ENCODE measurements at regions not wholly inside any gene's neighbourhood (a gene's known extent, or its start where the extent isn't known, plus 50 kb on each side); places are given as distances from the start of the nearest gene placed in this dataset.

DNA sequence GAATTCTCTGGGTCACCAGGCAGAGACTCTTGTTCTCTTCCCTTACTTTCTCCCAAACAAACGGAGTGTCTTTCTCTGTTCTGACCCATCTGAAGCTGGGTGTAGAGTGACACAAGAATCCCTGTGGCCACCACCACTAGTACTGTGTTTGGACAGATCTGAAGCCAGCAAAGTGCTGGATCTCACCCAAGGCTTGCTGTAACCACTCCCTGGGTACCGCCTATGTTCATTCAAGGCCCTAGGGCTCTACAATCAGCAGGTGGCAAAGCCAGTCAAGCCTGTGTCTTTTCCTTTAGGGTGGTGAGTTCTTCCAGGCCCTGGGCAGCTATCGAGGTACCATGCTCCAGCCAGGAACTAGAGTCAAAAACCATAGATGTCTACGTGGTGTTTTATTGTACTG, 149.2 kb upstream of the CTNNB1 start:
- Histone ChIP-seq H4K5ac (ENCODE audit: insufficient read length, low read depth, low read length) (no peak overlapping the region), H3K36me3 (ENCODE audit: control insufficient read depth in 2 of 4, insufficient read depth in 4 of 4, low read length in 3 of 4) (no peaks in the 10 kb centered on the region), H3K4me2 (ENCODE audit: insufficient read depth in 1 of 2, low read depth in 2 of 2, low read length in 2 of 2) (no peak overlapping the region), H2AK5ac (ENCODE audit: low read depth, low read length) (no peak overlapping the region), H3K4ac (replicated peaks; ENCODE audit: insufficient read length, low read depth, low read length) (no peak overlapping the region), H3K79me1 (ENCODE audit: low read depth, low read length) (no peaks in the 10 kb centered on the region), H2BK12ac (ENCODE audit: low read depth, low read length) (no peak overlapping the region), H4K91ac (replicated peaks; ENCODE audit: insufficient read length, low read length) (no peak overlapping the region), H2BK15ac (ENCODE audit: low read length) (no peak overlapping the region), H3K18ac (ENCODE audit: extremely low read depth, low read length) (no peak overlapping the region), H3K27me3 (replicated peaks in 1 of 4; ENCODE audit: control insufficient read depth in 3 of 4, extremely low read depth in 1 of 4, insufficient read depth in 3 of 4, low read length in 3 of 4) (no peaks in the 10 kb centered on the region), H2BK20ac (ENCODE audit: low read length) (no peak overlapping the region), H2BK120ac (replicated peaks; ENCODE audit: low read depth, low read length) (no peak overlapping the region), H4K20me1 (replicated peaks in 1 of 2; ENCODE audit: control insufficient read depth in 1 of 2, insufficient read depth in 2 of 2, low read length in 2 of 2) (no peaks in the 10 kb centered on the region), H4K8ac (ENCODE audit: extremely low read depth, insufficient read depth, low read length) (no peak overlapping the region), H3K9me3 (ENCODE audit: insufficient read depth in 2 of 2, low read depth in 1 of 2, low read length in 1 of 2) (peaks cover 0 to 4% of the 10 kb centered on the region in 2 experiments; a peak in 1 of 4 replicates), H3K4me1 (replicated peaks in 1 of 4; ENCODE audit: control insufficient read depth in 3 of 4, insufficient read depth in 4 of 4, low read length in 3 of 4) (peaks cover 0 to 3% (median 2%) of the 10 kb centered on the region in 4 experiments; a peak in 4 of 7 replicates), H2AFZ (ENCODE audit: low read length) (no peak overlapping the region), H3K56ac (replicated peaks; ENCODE audit: insufficient read length, low read depth, low read length) (no peak overlapping the region), H3K79me2 (ENCODE audit: control insufficient read depth in 1 of 2, insufficient read depth in 2 of 2, low read length in 2 of 2) (no peaks in the 10 kb centered on the region), H3K14ac (ENCODE audit: insufficient read length) (no peak overlapping the region), H3K9ac (replicated peaks in 1 of 4; ENCODE audit: extremely low read depth in 1 of 4, low read depth in 3 of 4, low read length in 3 of 4) (no peak overlapping the region), H3K27ac (ENCODE audit: low read depth, low read length) (no peak overlapping the region), H2BK5ac (ENCODE audit: low read depth, low read length) (no peak overlapping the region), H3K4me3 (ENCODE audit: extremely low read depth in 1 of 4, insufficient read depth in 2 of 4, low read depth in 3 of 4, low read length in 4 of 4) (no peak overlapping the region), H3K23ac (ENCODE audit: insufficient read length) (no peak overlapping the region), H3K23me2 (ENCODE audit: low read depth, low read length) (no peaks in the 10 kb centered on the region; the same call in 1 of the 2 replicates)
- TF ChIP-seq TBP (IDR thresholded peaks at IDR 0.05; ENCODE audit: low read depth, low read length): no peak
- TF ChIP-seq, protein P1, sequence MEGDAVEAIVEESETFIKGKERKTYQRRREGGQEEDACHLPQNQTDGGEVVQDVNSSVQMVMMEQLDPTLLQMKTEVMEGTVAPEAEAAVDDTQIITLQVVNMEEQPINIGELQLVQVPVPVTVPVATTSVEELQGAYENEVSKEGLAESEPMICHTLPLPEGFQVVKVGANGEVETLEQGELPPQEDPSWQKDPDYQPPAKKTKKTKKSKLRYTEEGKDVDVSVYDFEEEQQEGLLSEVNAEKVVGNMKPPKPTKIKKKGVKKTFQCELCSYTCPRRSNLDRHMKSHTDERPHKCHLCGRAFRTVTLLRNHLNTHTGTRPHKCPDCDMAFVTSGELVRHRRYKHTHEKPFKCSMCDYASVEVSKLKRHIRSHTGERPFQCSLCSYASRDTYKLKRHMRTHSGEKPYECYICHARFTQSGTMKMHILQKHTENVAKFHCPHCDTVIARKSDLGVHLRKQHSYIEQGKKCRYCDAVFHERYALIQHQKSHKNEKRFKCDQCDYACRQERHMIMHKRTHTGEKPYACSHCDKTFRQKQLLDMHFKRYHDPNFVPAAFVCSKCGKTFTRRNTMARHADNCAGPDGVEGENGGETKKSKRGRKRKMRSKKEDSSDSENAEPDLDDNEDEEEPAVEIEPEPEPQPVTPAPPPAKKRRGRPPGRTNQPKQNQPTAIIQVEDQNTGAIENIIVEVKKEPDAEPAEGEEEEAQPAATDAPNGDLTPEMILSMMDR (IDR thresholded peaks at IDR 0.05; ENCODE audit: control extremely low read depth in 1 of 3, insufficient read depth in 1 of 3, low read depth in 1 of 3, low read length in 3 of 3): no peak
- TF ChIP-seq SIRT6 (IDR thresholded peaks at IDR 0.05; ENCODE audit: low read length): no peak
- TF ChIP-seq SP2 (IDR thresholded peaks at IDR 0.05; ENCODE audit: low read length): no peak
- TF ChIP-seq KDM1A (IDR thresholded peaks at IDR 0.05; ENCODE audit: borderline replicate concordance, low read length): no peak
- DNase-seq (ENCODE audit: low read depth in 1 of 2, low spot score in 2 of 2) (no peak), FAIRE-seq (no peak)
- 89% methylated on average over 4 of the region's 4 CpGs; no CpG with 5 or more reads in 1 of the 2 experiments for WGBS, 2 experiments (ENCODE audit: extremely low coverage in 1 of 2, insufficient coverage in 1 of 2, insufficient read length in 1 of 2, insufficient replicate concordance in 2 of 2, low coverage in 1 of 2, low lambda C conversion rate in 2 of 2, missing lambda C conversion rate in 1 of 2)
- POLR2A ChIA-PET (ENCODE audit: partially characterized antibody): no interaction called here
- CTCF ChIA-PET (ENCODE audit: partially characterized antibody): no interaction called here
